GM18868 (cell line): ENCODE measurements at regions not wholly inside any gene's neighbourhood (a gene's known extent, or its start where the extent isn't known, plus 50 kb on each side); places are given as distances from the start of the nearest gene placed in this dataset.
A peak's percentile ranks its signal among the peaks of the same experiment; 100 is the strongest.

Experiments used
- ATAC-seq: cut with Tn5 transposase; IDR thresholded peaks from one replicate; pipeline ENCODE4 v1.9.1; 2021; ENCODE audit warnings: mild to moderate bottlenecking, moderate library complexity; ENCODE audit not compliant: unreplicated experiment

GRCh38 chr2:188713961-188714360 is 260.2 kb upstream of the COL3A1 start:
- no peak for ATAC-seq

DNA sequence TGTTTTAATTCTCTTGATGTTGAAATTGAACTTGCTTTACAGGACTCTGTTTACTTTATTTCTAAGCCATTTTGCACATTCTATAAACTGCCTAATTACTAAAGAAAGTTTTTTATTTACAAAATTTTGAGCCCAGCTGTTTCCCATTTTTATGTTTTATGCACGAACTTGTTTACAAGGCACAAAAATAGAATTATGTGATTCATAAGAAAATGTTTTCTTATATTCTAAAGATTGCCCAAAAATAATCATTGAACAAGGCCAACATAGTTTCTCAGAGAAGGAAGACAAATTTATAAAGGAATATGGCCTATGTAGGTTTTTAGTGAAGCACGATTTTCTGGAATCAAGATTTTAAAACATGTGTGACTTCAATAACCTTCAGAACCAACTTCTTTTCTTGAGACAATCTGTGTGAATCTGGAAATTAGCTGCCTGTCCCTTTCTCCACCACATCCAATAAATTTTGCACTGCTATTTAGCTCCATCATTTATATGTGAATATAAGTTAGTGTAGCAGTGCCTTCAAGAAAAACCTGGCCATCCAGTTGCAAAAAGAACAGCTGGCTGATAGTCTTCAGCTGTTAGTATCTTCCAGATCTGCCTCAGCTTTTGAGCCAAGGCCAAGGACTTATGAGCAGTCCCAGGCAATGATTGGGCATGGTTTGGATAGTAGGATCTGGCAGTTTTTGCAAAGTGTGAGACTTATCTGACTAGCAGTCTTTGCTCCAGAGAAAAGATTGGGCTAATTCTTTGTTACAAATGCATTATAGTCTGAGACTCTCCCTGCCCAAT is 253.2 kb upstream of the COL3A1 start:
- no peak for ATAC-seq

DNA sequence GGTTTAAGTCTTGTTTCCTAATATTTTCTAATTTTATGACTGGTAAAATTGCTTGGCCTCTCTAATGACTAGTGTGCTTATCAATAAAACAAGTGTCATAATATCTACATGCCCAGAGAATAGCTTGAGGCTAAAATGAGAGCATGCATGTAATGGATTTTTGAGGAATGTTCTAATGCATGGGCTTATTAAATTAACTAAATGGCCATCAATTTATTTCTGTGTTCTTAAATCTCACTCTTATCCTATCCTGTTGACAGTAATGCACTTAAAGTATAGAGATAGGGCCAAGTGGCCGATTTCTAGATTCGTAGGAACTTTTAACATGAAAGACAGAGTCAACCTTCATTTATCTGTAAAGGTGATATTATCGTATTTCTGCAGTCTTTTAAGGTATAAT is 252.4 kb upstream of the COL3A1 start:
- no peak for ATAC-seq

DNA sequence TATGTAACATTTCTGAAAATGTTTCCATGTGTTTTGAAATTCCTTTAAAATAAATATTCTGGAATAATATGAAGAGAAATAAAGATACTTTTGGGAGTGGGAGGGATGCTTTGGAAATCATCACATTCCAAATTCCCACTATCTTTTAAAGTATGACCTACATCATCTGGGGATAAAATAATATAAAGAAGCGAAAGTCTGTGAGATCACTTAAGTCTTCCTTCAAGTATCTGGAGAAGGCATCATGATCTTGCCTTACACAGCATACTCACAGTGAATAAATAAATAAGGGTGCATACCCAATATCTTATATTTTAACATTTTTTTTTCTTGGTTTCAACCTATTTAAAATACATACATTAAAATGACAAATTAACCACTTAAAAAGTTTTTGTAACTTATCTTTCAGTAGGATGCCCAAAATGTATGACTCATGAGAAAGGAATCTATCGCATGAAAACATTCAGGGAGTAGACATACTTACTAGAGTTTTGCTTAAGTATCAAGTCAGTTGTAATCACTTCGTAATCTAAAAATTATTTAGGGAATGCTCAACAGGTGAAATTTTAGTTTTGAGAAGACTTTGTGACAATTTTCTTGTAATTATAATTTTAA is 248.3 kb upstream of the COL3A1 start:
- no peak for ATAC-seq

DNA sequence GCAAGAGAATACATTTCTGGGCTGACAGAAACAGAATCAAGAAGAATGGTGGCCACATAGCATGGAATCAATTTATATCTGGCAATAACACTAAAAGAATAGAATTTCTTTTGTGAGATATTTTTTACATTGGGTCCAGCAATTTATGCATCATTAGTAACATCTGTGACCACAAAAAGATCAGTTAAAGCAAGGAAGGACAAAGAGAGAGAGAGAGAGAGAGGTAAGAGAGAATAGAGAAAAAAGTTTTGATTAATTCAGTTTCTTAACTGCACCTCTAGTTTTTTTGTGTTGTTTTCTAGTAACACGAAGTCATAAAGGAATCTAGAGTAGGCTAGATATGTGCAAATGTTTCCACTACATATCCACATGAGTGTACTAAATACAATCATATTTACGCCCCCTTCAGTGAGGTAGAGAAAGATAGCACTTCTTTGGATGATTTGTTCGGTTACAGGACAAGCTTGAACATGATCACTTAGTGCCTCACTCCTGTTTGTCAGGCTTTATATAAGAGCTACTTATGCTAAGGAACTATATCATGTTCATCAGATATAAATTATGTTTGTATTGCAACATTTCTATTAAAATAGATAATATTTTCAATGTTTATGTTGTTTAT is 247.4 kb upstream of the COL3A1 start:
- ATAC-seq, result no peak

- no peak for ATAC-seq
Measured at GRCh38 chr2:188727846-188728245, 246.3 kb upstream of the COL3A1 start.

- no peak for ATAC-seq
Measured at GRCh38 chr2:188734691-188735090, 239.5 kb upstream of the COL3A1 start.

- ATAC-seq, result no peak
Measured at GRCh38 chr2:188746727-188747126, 227.4 kb upstream of the COL3A1 start.

DNA sequence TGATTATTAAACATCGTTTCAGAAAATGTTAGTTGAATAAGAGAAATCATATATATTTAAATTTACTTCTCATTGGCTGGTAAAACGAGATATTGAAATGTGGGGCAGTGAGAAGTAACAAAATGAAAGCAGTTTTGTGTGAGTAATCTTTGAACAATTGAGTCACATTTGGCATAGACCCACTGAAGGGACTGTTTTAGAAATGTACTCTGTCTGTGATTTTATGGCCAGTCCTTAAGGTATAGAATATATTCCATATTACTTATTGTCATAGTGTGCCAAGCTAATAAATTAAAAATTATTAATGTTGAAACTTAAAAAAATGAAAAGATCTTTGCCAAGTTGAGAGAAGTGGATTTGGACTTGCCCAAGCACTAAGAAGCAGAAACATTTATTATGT is 222.4 kb upstream of the COL3A1 start:
- no peak for ATAC-seq

GRCh38 chr2:188752311-188752710 is 221.9 kb upstream of the COL3A1 start:
- ATAC-seq, result no peak

DNA sequence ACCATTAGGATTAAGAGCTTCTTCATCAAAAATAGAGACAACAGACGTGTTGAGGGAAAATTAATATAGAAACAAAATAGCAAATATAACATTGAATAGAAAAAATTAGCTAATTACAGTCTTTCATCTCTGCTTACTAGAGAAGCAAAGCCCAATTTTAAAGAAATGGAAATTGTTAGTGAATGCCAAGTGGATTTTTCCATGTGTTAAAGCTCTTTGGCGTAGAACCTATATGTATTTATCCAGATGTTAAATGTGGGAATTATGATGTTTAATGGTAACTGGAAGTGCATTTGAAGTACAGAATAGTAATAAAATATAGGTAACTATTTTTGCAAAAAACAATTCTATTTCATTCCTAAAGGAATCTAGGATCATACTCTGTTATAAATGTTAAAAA is 212.0 kb upstream of the COL3A1 start:
- ATAC-seq, result no peak

GRCh38 chr2:188765522-188766470 is 208.4 kb upstream of the COL3A1 start:
- ATAC-seq, result peak; percentile 66

DNA sequence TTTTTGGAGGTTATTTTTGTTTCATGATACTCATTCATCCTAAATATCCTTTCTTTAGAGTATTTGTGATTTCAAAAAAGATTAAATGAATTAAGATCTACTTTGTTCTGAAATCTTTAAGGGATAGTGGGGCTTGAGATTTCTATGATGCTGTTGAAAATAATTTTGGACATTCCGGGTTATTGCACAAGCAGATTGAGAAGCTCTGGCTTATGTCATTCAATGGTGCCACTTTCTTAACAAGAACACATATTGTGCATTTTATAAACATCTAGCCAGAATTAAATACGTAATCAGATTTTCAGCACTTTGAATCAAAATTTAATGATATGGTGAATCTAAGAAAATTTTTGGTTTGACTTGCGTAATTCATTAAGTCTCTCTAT is 207.7 kb upstream of the COL3A1 start:
- no peak for ATAC-seq

DNA sequence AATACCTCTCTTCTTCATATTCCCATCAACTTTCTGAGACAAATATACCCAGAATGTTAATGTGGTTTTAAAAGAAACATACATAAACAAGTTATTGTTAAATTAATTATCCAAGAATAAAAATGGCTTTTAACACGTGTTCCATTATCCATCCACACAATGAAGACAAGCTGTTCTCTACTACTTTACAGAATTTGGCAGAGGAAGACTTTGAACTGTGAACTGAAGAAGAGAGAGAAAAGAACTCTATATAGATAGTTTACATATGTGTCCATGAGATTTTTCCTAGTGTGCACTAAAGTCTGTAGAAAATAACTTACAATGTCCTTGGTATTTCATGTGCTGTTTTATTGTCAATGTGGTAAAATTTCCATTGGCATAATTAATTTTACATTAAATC is 207.0 kb upstream of the COL3A1 start:
- ATAC-seq, result no peak

DNA sequence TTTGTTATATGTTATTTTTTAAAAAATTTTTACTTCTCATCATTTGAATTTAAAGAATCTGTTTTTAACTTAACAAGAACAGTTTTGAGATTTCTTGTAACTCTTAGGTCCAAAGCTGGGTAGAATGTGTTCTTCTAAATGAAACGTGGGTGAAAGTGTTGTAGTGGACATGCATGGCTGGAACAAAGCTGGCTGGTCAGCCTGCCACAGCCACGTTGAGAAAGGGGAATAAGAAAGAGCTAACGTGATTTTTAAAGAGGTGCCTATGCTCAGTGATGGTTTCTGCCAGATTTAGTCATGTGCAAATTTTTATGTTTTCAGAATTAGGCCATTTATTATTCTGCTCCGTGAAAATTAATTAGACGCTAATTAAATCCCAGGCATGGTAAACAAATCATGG is 203.9 kb upstream of the COL3A1 start:
- ATAC-seq, result no peak

DNA sequence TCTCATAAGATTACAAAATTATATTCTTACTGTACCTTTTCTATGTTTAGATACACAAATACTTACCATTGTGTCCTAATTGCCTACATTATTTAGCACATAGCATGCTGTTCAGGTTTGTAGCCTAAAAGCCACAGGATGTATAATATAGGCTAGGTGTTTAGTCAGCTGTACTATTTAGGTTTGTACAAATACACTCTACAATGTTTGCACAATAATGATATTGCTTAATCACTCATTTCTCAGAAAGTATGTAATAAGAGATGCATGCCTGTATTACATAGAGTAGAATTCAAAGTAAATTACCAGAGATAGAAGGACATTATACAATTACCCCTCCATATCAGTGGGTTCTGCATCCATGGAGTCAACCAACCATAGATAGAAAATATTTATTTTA is 201.1 kb upstream of the COL3A1 start:
- ATAC-seq, result no peak

GRCh38 chr2:188776634-188777033 is 197.5 kb upstream of the COL3A1 start:
- no peak for ATAC-seq

DNA sequence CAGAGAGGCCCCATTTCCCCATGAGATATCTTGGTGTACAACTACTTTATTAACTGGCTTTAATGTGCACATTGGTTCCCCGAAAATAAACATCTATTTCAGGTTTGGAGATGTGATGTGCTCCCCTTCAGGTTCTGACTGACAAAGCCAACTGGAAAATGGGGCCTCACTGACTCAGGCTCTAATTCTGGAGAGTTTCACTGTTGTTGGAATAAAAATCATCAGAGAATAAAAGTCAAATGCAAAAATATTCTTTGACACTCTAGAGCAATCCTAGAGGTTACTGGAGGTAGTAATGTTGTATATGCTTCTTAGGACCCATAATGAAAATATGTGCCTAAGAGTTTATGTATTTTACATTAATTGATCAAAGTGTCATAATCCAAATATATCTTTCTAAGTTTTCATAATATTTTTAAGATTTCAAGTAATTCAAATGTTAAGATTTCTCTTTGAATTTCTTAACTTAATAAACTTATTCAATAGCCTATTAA is 189.9 kb upstream of the COL3A1 start:
- ATAC-seq, result no peak

DNA sequence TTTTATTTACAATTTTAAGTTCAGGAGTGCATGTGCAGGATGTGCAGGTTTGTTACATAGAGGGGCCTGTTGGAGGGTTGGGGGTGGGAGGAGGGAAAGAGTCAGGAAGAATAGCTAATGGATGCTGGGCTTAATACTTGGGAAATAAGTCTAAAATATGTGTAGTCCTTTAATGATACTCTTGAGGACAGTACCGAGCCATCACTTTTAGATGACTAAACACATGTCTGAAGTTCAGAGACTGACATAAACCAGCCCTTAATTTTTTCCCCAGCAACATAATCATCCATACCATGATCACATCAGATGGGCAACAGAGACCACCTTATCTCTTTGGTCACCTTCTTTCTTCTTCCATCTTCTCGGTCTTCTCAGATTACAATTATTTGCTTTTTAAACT is 189.1 kb upstream of the COL3A1 start:
- no peak for ATAC-seq

DNA sequence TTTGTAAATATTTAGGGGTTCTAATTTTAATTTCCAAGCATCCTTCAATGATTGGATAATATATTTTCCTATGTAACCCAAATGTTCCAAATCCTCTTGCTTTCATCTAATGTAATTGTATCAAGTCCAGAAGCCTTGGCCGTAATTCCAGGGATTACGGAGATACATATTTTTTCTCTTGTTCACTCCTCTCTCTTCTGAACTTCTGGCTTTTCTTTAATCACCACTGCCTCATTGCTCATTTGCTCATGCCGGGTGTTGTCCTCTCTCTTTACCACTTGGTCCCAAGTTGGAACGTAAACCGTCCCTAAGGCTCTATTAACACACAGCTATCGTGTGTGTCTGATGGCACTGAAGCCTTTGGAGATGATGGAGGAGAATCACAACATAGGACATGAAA is 188.7 kb upstream of the COL3A1 start:
- ATAC-seq, result no peak

- ATAC-seq, result no peak
Measured at GRCh38 chr2:188786368-188786841, 187.8 kb upstream of the COL3A1 start.
